HG03432 (cell line): ENCODE measurements at regions not wholly inside any gene's neighbourhood (a gene's known extent, or its start where the extent isn't known, plus 50 kb on each side); places are given as distances from the start of the nearest gene placed in this dataset.

ENCODE experiments used
- ATAC-seq: cut with Tn5 transposase; IDR thresholded peaks from one replicate; pipeline ENCODE4 v1.9.1; 2021; ENCODE audit warnings: mild to moderate bottlenecking, moderate library complexity; ENCODE audit not compliant: unreplicated experiment

- ATAC-seq: no peak
These were observed 217.1 kb upstream of the GHITM start for GRCh38 chr10:83921984-83922860.

- no peak for ATAC-seq
These were observed 214.2 kb upstream of the GHITM start for GRCh38 chr10:83925133-83925532.

DNA sequence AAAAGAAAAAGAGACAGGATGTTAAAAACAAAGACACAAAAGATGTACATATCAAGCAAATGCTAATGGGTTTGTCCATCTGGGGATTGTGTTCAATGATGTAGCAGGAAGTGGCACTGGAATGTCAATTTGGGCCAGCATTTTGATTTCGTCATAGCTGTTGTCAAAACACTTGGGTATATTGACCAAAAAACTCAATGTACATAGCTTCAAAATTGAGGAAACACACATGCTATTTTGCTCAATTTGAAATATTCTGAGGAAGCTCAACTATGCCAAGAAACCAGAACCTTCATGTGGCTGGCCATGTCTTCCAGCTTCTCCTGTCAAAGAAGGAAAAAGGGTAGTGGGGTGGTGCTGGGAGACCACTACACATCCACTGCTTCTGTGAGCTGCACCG is 212.7 kb upstream of the GHITM start:
- no peak for ATAC-seq

DNA sequence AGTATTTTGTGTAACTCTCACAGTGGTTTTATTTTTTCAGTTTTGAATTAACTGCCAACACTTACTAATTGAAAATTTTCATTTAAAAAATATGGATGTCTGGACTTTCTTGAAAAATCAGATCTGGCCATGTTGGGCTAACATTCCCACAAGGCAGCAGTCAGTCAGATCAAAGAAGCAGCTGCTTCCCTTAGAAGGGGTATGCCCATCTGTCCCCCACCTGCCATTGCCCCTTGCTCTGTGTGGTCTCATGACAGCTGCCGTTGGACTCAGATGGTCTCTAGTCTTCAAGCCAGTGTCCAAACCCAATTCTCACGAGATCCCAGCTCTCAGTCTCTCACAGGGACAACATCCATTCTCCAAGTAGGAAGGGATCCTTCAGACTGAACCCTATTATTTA is 212.1 kb upstream of the GHITM start:
- no peak for ATAC-seq

DNA sequence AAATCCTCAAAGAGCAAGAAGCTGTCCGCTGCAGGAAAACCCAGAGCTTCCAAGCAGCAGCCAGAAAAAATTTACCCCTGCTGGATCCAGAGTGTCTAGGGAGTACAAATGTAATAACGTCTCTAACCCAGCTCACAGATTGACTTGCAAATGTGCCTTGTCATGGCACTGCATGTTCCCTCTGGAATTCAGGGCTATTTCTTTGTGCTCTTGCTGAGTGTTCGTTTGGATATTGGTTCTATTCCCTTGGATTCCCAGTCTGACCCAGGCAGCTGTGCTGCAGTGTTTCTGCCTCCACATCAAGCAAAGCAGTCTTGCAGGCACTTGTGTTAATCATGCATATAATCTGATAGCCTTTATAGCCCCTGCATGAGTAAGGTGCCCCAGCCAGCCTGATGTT is 209.9 kb upstream of the GHITM start:
- no peak for ATAC-seq

DNA sequence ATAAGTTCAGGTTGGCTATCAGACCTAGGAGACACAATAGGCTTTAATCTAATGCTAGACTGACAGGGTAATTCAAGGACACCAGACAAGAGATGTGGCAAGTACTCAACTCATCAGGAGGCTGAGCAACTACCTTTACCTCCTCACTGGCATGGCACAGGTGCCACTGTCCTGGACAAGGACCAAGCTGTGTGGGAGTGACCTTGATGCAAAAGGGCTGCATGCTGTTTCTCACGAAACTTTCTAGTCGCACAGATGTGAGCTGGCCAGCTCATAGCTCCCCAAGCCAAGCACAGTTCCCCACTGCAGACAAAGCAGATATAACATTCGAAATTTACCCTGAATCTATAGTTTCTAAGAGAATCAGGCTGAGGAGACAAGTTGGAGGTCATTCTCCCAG is 207.6 kb upstream of the GHITM start:
- ATAC-seq: no peak

GRCh38 chr10:83932245-83932644 is 207.1 kb upstream of the GHITM start:
- ATAC-seq: no peak

GRCh38 chr10:83934062-83934461 is 205.2 kb upstream of the GHITM start:
- no peak for ATAC-seq

- ATAC-seq: no peak
These were observed 204.5 kb upstream of the GHITM start for GRCh38 chr10:83934641-83935338.

DNA sequence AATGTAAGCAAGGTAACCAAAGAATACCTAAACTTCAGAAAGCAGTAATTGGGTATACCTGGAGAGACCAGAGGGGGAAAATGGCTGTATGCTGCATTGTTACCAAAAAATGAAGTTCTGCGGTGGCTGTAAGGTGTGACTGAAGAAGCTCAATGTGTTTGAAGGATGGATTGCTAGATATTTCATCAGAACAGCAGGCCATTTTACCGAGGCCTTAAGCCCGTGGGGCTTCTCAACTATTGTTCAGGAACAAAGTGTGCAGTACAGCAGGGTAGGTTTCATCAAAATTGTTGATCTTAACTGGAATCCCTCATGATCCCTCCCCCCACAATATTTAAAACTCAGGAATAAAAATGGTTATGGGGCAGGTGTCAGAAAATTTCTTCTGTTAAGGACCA is 204.0 kb upstream of the GHITM start:
- ATAC-seq: no peak

GRCh38 chr10:83935911-83936310 is 203.4 kb upstream of the GHITM start:
- no peak for ATAC-seq

GRCh38 chr10:83937161-83937560 is 202.1 kb upstream of the GHITM start:
- ATAC-seq: no peak

GRCh38 chr10:83937826-83938225 is 201.5 kb upstream of the GHITM start:
- no peak for ATAC-seq

DNA sequence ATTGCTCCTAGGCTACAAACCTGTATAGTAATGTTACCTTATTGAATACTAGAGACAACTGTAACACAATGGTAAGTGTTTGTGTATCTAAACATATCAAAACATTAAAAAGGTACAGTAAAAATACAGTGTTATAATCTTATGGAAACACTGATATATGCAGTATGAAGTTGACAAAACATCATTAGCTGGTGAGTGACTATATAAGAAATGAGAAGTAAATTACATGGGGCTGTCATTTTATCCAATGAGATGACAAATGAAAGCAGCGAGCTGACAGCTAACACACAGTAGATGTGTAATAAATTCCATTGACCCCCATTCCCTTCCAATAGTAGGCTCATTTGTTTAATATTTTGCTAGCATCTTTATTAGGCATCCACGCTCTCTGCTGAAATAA is 198.1 kb upstream of the GHITM start:
- no peak for ATAC-seq

DNA sequence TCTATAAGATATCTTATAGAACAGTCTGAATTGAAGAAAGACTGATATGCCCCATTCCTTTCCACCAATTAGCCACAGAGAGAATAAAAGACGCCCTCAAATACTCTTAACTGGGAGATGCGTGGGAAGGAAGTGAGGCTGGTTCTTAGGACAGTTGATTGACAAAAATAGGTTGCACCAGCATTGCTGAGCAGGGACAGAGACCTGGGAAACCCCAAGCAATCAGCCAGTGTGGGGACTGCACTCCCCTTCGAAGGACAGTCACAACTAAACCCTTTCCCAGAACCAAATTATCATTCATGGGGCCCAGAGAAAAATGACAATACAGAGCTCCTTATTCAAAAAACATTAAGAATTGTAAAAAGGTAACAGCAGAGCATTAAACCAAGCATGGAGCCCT is 196.9 kb upstream of the GHITM start:
- peak; percentile 34 for ATAC-seq

GRCh38 chr10:83943049-83943448 is 196.3 kb upstream of the GHITM start:
- peak; percentile 42 for ATAC-seq

DNA sequence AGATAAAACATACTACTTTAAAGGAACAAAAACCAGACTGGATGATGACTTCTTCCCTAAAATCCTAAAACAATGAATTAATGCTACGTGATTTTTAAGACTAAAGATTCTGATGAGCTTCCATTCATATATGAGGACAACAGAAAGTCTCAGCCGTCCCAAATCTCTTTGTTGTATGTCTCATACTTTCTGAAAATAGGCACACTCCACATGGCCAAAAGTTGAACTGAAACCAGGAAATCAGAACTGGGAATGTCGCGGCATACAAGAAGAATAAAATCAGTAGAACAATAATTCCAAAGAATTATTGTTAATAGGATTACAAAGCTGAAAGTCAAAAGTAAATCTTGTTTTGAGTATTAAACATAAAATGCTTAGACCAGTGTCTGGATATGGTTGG is 195.4 kb upstream of the GHITM start:
- ATAC-seq: no peak

- no peak for ATAC-seq
These were observed 193.2 kb upstream of the GHITM start for GRCh38 chr10:83945982-83946718.

GRCh38 chr10:83952314-83952713 is 187.0 kb upstream of the GHITM start:
- no peak for ATAC-seq

DNA sequence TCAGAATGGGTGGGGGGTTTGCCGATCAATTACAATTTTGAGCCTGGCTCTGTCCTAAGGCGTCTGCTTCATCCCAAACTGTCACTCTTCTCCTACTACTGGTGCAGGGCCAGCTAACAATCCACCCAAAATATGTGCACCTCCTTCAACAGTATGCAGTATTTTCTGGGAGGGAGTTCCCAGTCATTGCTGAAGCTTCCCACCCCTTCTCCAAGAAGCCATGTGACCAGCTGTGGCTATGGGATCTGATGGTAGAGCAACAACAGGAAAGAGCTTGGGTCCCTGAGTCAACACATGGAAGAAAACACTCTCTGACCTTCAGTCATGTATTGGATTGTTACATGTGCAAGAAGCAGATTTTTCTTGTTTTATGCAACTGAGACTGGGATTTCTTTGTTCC is 185.7 kb upstream of the GHITM start:
- no peak for ATAC-seq

DNA sequence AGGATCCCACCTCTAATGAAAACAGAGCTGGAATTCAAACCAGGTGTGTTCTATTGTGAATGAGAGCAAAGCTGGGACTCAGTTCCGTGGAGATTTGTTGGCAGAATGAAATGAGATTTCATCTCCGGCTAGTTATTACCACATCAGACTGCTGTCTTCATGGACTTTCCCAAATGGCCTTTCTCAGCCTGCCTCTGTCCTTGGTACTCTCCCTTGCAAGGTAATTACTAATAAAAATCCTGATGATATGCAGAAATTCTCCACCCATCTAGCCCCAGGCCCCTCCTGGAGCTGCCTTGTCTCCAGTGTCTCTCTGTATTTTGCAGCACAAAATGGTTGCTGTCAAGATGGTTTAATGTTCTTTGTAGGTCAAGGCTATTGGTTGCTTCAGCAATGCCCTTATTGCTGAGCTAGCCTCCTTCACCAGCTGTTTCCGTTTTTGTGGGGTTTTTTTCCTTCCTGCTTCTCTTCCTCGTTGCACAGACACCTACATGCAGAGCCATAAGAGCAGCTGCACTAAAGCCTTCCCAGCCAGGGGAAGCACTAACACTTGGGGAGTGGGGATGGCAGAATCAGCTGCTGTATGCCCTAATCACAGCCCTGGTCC is 185.0 kb upstream of the GHITM start:
- no peak for ATAC-seq
